VCaP (cell line): ENCODE measurements at regions not wholly inside any gene's neighbourhood (a gene's known extent, or its start where the extent isn't known, plus 50 kb on each side); places are given as distances from the start of the nearest gene placed in this dataset.

ENCODE experiments used
- H3K27ac ChIP-seq: fragments of 450-650 bp; 2 replicates; pipeline ENCODE4 v1.5.1; 2017
- CTCF ChIP-seq: fragments of 450-650 bp; conservative IDR thresholded peaks from 2 replicates; pipeline ENCODE4 v1.5.1; 2017; ENCODE audit warnings: mild to moderate bottlenecking, moderate library complexity

- TF ChIP-seq CTCF: no peak
- H3K27ac ChIP-seq: no peak overlapping the region
Measured at GRCh38 chr1:82185084-82185483, 384.4 kb downstream of the ADGRL2 start.

GRCh38 chr1:82181846-82182245 is 381.1 kb downstream of the ADGRL2 start:
- no peak for TF ChIP-seq CTCF
- no peak overlapping the region for H3K27ac ChIP-seq

- H3K27ac ChIP-seq: no peak overlapping the region
- TF ChIP-seq CTCF: no peak
Measured at GRCh38 chr1:82179131-82179530, 378.4 kb downstream of the ADGRL2 start.

GRCh38 chr1:82177192-82177591 is 376.5 kb downstream of the ADGRL2 start:
- no peak overlapping the region for H3K27ac ChIP-seq
- TF ChIP-seq CTCF: no peak

- no peak overlapping the region for H3K27ac ChIP-seq
- no peak for TF ChIP-seq CTCF
Measured at GRCh38 chr1:82171955-82172354, 371.2 kb downstream of the ADGRL2 start.

- H3K27ac ChIP-seq: no peak overlapping the region
- no peak for TF ChIP-seq CTCF
Measured at GRCh38 chr1:82168482-82168881, 367.7 kb downstream of the ADGRL2 start.

- no peak overlapping the region for H3K27ac ChIP-seq
- TF ChIP-seq CTCF: no peak
Measured at GRCh38 chr1:82165304-82165703, 364.6 kb downstream of the ADGRL2 start.
